ENCODE measurements at regions not wholly inside any gene's neighbourhood (a gene's known extent, or its start where the extent isn't known, plus 50 kb on each side); places are given as distances from the start of the nearest gene placed in this dataset.

DNA sequence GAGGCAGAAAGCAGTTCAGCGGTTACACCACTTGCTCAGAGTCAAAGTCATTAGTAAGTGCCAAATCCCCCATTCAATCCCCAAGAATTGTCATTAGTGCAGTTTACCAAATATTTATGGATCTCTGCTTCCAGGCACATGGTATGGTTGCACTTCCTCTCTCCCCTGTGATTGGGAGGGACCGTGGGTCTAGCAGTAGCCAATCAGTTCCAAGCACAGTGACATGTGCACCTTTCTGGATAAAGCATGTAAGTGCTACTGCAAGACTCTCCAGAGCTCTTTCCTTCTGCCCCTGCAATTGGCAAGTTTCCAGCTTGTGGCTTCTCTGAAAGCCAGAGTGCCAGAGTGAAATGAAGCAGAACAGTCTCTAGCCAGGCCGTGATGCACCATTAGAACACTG is 85.3 kb upstream of the FLRT2 start:
- no peak overlapping the region for H3K18ac ChIP-seq (ENCODE audit: low read length)
- peaks cover 4% of the 10 kb centered on the region for H3K79me1 ChIP-seq (ENCODE audit: low read length)
- H3K27ac ChIP-seq (ENCODE audit: low read depth, low read length) = no peak overlapping the region
- H3K4me3 ChIP-seq (ENCODE audit: low read depth, low read length) = no peak overlapping the region
- H2BK120ac ChIP-seq (ENCODE audit: insufficient read depth, low read length, poor library complexity) = no peak overlapping the region
- H3K79me2 ChIP-seq (ENCODE audit: control insufficient read depth, insufficient read depth, low read length, poor library complexity) = no peaks in the 10 kb centered on the region
- no CpG with 5 or more reads among the region's 3 CpGs for WGBS (ENCODE audit: extremely low coverage, insufficient coverage, insufficient read length)
- peak overlapping the region; percentile 37 for H2AK5ac ChIP-seq (ENCODE audit: low read length)
- no peaks in the 10 kb centered on the region for H3K9me3 ChIP-seq (ENCODE audit: insufficient read depth, low read depth, low read length)
- H4K91ac ChIP-seq (ENCODE audit: low read depth, low read length) = no peak overlapping the region
- no peak overlapping the region for H3K4me2 ChIP-seq (ENCODE audit: low read length)
- H2BK12ac ChIP-seq (ENCODE audit: low read length) = peak overlapping the region; percentile 13
- H3K14ac ChIP-seq (ENCODE audit: low read length) = no peak overlapping the region
- H3K9ac ChIP-seq (ENCODE audit: low read length) = no peak overlapping the region
- H3K4me1 ChIP-seq (ENCODE audit: control insufficient read depth in 1 of 2, insufficient read depth in 2 of 2, low read length in 2 of 2) = no peaks in the 10 kb centered on the region
- H4K8ac ChIP-seq (ENCODE audit: low read depth, low read length) = no peak overlapping the region
- H3K36me3 ChIP-seq (ENCODE audit: control insufficient read depth in 1 of 2, insufficient read depth in 2 of 2, low read length in 2 of 2) = no peaks in the 10 kb centered on the region
- H3K4ac ChIP-seq (ENCODE audit: low read depth, low read length) = no peak overlapping the region
- DNase-seq = no peak
- no peak overlapping the region for H4K12ac ChIP-seq (ENCODE audit: low read depth, low read length)
- no peak overlapping the region for H3K23ac ChIP-seq (ENCODE audit: low read length)
- H2AFZ ChIP-seq (ENCODE audit: insufficient read depth, low read length, poor library complexity) = no peak overlapping the region
- no peaks in the 10 kb centered on the region for H3K27me3 ChIP-seq (ENCODE audit: insufficient read depth, low read length)
- H2BK5ac ChIP-seq (ENCODE audit: low read depth, low read length, poor library complexity) = no peak overlapping the region

GRCh38 chr14:85445151-85445795 is 84.7 kb upstream of the FLRT2 start:
- no peak overlapping the region for H3K9ac ChIP-seq (ENCODE audit: low read length)
- no peaks in the 10 kb centered on the region for H3K27me3 ChIP-seq (ENCODE audit: insufficient read depth, low read length)
- no peak overlapping the region for H3K14ac ChIP-seq (ENCODE audit: low read length)
- H3K79me1 ChIP-seq (ENCODE audit: low read length) = peaks cover 2% of the 10 kb centered on the region
- H4K8ac ChIP-seq (ENCODE audit: low read depth, low read length) = no peak overlapping the region
- H3K36me3 ChIP-seq (ENCODE audit: control insufficient read depth in 1 of 2, insufficient read depth in 2 of 2, low read length in 2 of 2) = no peaks in the 10 kb centered on the region
- H2BK120ac ChIP-seq (ENCODE audit: insufficient read depth, low read length, poor library complexity) = no peak overlapping the region
- H3K23ac ChIP-seq (ENCODE audit: low read length) = no peak overlapping the region
- no CpG with 5 or more reads among the region's 3 CpGs for WGBS (ENCODE audit: extremely low coverage, insufficient coverage, insufficient read length)
- H3K4me1 ChIP-seq (ENCODE audit: control insufficient read depth in 1 of 2, insufficient read depth in 2 of 2, low read length in 2 of 2) = no peaks in the 10 kb centered on the region
- no peak overlapping the region for H3K4me2 ChIP-seq (ENCODE audit: low read length)
- no peak for DNase-seq
- H2BK12ac ChIP-seq (ENCODE audit: low read length) = no peak overlapping the region
- no peak overlapping the region for H2AFZ ChIP-seq (ENCODE audit: insufficient read depth, low read length, poor library complexity)
- H3K9me3 ChIP-seq (ENCODE audit: insufficient read depth, low read depth, low read length) = no peaks in the 10 kb centered on the region
- no peak overlapping the region for H2AK5ac ChIP-seq (ENCODE audit: low read length)
- H3K79me2 ChIP-seq (ENCODE audit: control insufficient read depth, insufficient read depth, low read length, poor library complexity) = no peaks in the 10 kb centered on the region
- H3K4ac ChIP-seq (ENCODE audit: low read depth, low read length) = no peak overlapping the region
- no peak overlapping the region for H3K18ac ChIP-seq (ENCODE audit: low read length)
- no peak overlapping the region for H2BK5ac ChIP-seq (ENCODE audit: low read depth, low read length, poor library complexity)
- H3K4me3 ChIP-seq (ENCODE audit: low read depth, low read length) = no peak overlapping the region
- no peak overlapping the region for H4K91ac ChIP-seq (ENCODE audit: low read depth, low read length)
- H3K27ac ChIP-seq (ENCODE audit: low read depth, low read length) = no peak overlapping the region
- H4K12ac ChIP-seq (ENCODE audit: low read depth, low read length) = no peak overlapping the region

GRCh38 chr14:85447883-85448282 is 82.1 kb upstream of the FLRT2 start:
- no peak overlapping the region for H4K12ac ChIP-seq (ENCODE audit: low read depth, low read length)
- no peak overlapping the region for H2AK5ac ChIP-seq (ENCODE audit: low read length)
- no peak overlapping the region for H3K14ac ChIP-seq (ENCODE audit: low read length)
- H3K4me1 ChIP-seq (ENCODE audit: control insufficient read depth in 1 of 2, insufficient read depth in 2 of 2, low read length in 2 of 2) = no peaks in the 10 kb centered on the region
- DNase-seq = no peak
- no peak overlapping the region for H4K8ac ChIP-seq (ENCODE audit: low read depth, low read length)
- H3K23ac ChIP-seq (ENCODE audit: low read length) = no peak overlapping the region
- no peaks in the 10 kb centered on the region for H3K79me1 ChIP-seq (ENCODE audit: low read length)
- H2BK12ac ChIP-seq (ENCODE audit: low read length) = no peak overlapping the region
- H3K27ac ChIP-seq (ENCODE audit: low read depth, low read length) = no peak overlapping the region
- WGBS (ENCODE audit: extremely low coverage, insufficient coverage, insufficient read length) = no CpG with 5 or more reads among the region's 2 CpGs
- H2AFZ ChIP-seq (ENCODE audit: insufficient read depth, low read length, poor library complexity) = no peak overlapping the region
- no peak overlapping the region for H3K4me3 ChIP-seq (ENCODE audit: low read depth, low read length)
- no peak overlapping the region for H2BK5ac ChIP-seq (ENCODE audit: low read depth, low read length, poor library complexity)
- no peaks in the 10 kb centered on the region for H3K9me3 ChIP-seq (ENCODE audit: insufficient read depth, low read depth, low read length)
- no peaks in the 10 kb centered on the region for H3K36me3 ChIP-seq (ENCODE audit: control insufficient read depth in 1 of 2, insufficient read depth in 2 of 2, low read length in 2 of 2)
- no peak overlapping the region for H3K4ac ChIP-seq (ENCODE audit: low read depth, low read length)
- no peaks in the 10 kb centered on the region for H3K79me2 ChIP-seq (ENCODE audit: control insufficient read depth, insufficient read depth, low read length, poor library complexity)
- no peak overlapping the region for H3K18ac ChIP-seq (ENCODE audit: low read length)
- H3K4me2 ChIP-seq (ENCODE audit: low read length) = no peak overlapping the region
- H4K91ac ChIP-seq (ENCODE audit: low read depth, low read length) = no peak overlapping the region
- no peak overlapping the region for H2BK120ac ChIP-seq (ENCODE audit: insufficient read depth, low read length, poor library complexity)
- H3K27me3 ChIP-seq (ENCODE audit: insufficient read depth, low read length) = no peaks in the 10 kb centered on the region
- H3K9ac ChIP-seq (ENCODE audit: low read length) = no peak overlapping the region

DNA sequence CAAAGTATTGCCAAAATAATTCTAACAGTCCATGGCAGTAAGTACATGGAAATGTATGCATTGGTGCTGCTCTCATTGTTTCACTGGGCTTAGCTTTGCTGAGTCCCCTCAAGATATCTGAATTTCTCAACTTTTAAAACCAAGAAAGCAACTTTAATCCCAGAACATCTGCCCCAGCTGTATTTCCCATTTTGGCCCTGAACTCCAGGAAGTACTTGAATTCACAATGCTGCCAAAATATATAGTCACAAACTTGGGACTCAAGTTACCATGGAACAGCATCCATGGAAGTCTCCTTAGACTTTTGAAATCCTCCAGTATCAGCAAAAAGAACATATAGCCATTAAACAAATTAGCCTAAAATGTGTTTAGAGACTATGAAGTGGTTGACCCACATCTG is 78.5 kb upstream of the FLRT2 start:
- Histone ChIP-seq H4K12ac (ENCODE audit: low read depth, low read length) (no peak overlapping the region), H2AK5ac (ENCODE audit: low read length) (no peak overlapping the region), H3K4me2 (ENCODE audit: low read length) (no peak overlapping the region), H3K4ac (ENCODE audit: low read depth, low read length) (no peak overlapping the region), H3K4me1 (ENCODE audit: control insufficient read depth in 1 of 2, insufficient read depth in 2 of 2, low read length in 2 of 2) (no peaks in the 10 kb centered on the region), H3K79me2 (ENCODE audit: control insufficient read depth, insufficient read depth, low read length, poor library complexity) (no peaks in the 10 kb centered on the region), H4K8ac (ENCODE audit: low read depth, low read length) (no peak overlapping the region), H2BK12ac (ENCODE audit: low read length) (no peak overlapping the region), H2BK5ac (ENCODE audit: low read depth, low read length, poor library complexity) (no peak overlapping the region), H3K4me3 (ENCODE audit: low read depth, low read length) (no peak overlapping the region), H4K91ac (ENCODE audit: low read depth, low read length) (no peak overlapping the region), H2BK120ac (ENCODE audit: insufficient read depth, low read length, poor library complexity) (no peak overlapping the region), H3K9ac (ENCODE audit: low read length) (no peak overlapping the region), H3K79me1 (ENCODE audit: low read length) (no peaks in the 10 kb centered on the region), H3K14ac (ENCODE audit: low read length) (no peak overlapping the region), H3K9me3 (ENCODE audit: insufficient read depth, low read depth, low read length) (no peaks in the 10 kb centered on the region), H3K27ac (ENCODE audit: low read depth, low read length) (no peak overlapping the region), H3K23ac (ENCODE audit: low read length) (no peak overlapping the region), H3K36me3 (ENCODE audit: control insufficient read depth in 1 of 2, insufficient read depth in 2 of 2, low read length in 2 of 2) (no peaks in the 10 kb centered on the region), H3K27me3 (ENCODE audit: insufficient read depth, low read length) (no peaks in the 10 kb centered on the region), H2AFZ (ENCODE audit: insufficient read depth, low read length, poor library complexity) (no peak overlapping the region), H3K18ac (ENCODE audit: low read length) (no peak overlapping the region)
- no peak for DNase-seq
